Heart left ventricle (tissue), 16 donors: ENCODE measurements at regions not wholly inside any gene's neighbourhood (a gene's known extent, or its start where the extent isn't known, plus 50 kb on each side); places are given as distances from the start of the nearest gene placed in this dataset.
A peak's percentile ranks its signal among the peaks of the same experiment; 100 is the strongest.

Source experiments
- ATAC-seq, 4 donors: fragments of 200-7000 bp; cut with Tn5 transposase; one replicate each; pipeline ENCODE4 v1.9.1; 2020 to 2022; ENCODE audit warnings: moderate library complexity in 4 of 4, mild to moderate bottlenecking in 3 of 4, moderate number of reproducible peaks in 1 of 4
- DNase-seq, 5 donors: peaks; one replicate each; pipeline ENCODE4 v3.0.0-alpha.2; 2020
- H3K27ac ChIP-seq, 12 donors: fragments of 200-600 bp; sonication (generic) in 4 of 12; one replicate each; pipeline versions ENCODE4 v1.5.0 to v1.8.0; 2016 to 2022; ENCODE audit warnings: mild to moderate bottlenecking in 2 of 12
- H3K27me3 ChIP-seq, 9 donors: fragments of 200-600 bp; sonication (generic) in 2 of 9; one replicate each; pipeline versions ENCODE4 v1.5.1 to v1.8.0; 2016 to 2022; ENCODE audit warnings: mild to moderate bottlenecking in 3 of 9
- H3K36me3 ChIP-seq, 9 donors: fragments of 200-600 bp; sonication (generic) in 2 of 9; one replicate each; pipeline versions ENCODE4 v1.5.0 to v1.8.0; 2018 to 2022; ENCODE audit warnings: mild to moderate bottlenecking in 2 of 9
- H3K4me1 ChIP-seq, 12 donors: fragments of 200-600 bp; sonication (generic) in 4 of 12; one replicate each; pipeline versions ENCODE4 v1.5.0 to v1.8.0; 2016 to 2022; ENCODE audit warnings: mild to moderate bottlenecking in 3 of 12
- H3K4me3 ChIP-seq, 12 donors: fragments of 200-600 bp; sonication (generic) in 4 of 12; one replicate each; pipeline versions ENCODE4 v1.5.0 to v1.8.0; 2017 to 2022; ENCODE audit warnings: mild to moderate bottlenecking in 9 of 12, moderate library complexity in 4 of 12
- H3K9me3 ChIP-seq, 12 donors: fragments of 200-600 bp; sonication (generic) in 4 of 12; one replicate each; pipeline versions ENCODE4 v1.5.0 to v1.8.0; 2016 to 2022; ENCODE audit warnings: mild to moderate bottlenecking in 1 of 12
- CTCF ChIP-seq, 12 donors: fragments of 200-600 bp; sonication (generic) in 4 of 12; IDR thresholded peaks; one replicate each; pipeline versions ENCODE4 v1.5.0 to v1.8.0; 2018 to 2022; ENCODE audit warnings: antibody characterized with exemption in 12 of 12, mild to moderate bottlenecking in 5 of 12
- POLR2A ChIP-seq, 2 donors: fragments of 450-650 bp; IDR thresholded peaks; one replicate each; pipeline ENCODE4 v1.6.1; 2017; ENCODE audit warnings: antibody characterized with exemption in 2 of 2, mild to moderate bottlenecking in 2 of 2, moderate library complexity in 2 of 2
- WGBS, 4 donors: extraction: QIAGEN DNeasy Blood & Tissue Kit in 2 of 4; methylation state at CpG; one replicate each; pipeline versions ENCODE4 v1.1.5 to v1.1.7; 2013 to 2018; 5-methylcytosine and 5-hydroxymethylcytosine counted together
- intact Hi-C, 10 donors: fragments of 100-400 bp; cut with DNase I; formaldehyde crosslinking; loops; one replicate each; pipeline versions ENCODE4 v1.11.1 to v1.14.2; 2022
- donor health status: ischemic (EF 13 %, LVEDD 7.1; RV severe dilation, severe dysfunction).
- donor health status: healthy with polysubstance abuse.
- donor health status: DM: no; HTN: yes; CAD: no.
- donor health status: DM: no; HTN: no; CAD: no.
- donor health status: ischemic (EF 25% LVEDD 6.9; RV normal size, moderate dysfunction).
- donor health status: ischemic (EF 25% LVEDD 5.7; RV mildly dilated, moderate dysfunction).
- donor health status: healthy.
- donor health status: DM: yes; HTN: yes; CAD: no.
- donor health status: ischemic (EF 35%, LVEDD 5.7; RV mildly dilated, moderate dysfunction).
- donor health status: nonischemic (EF 11% LVEDD 7.7; RV severe dilation, severe dysfunction).
- donor health status: DM: yes; HTN: yes; CAD: no.
- donor health status: PGD.
- donor health status: ischemic (EF 29% LVEDD 5.4; RV normal size, mild dysfunction).
- donor health status: nonischemic (EF 23%, LVEDD 6.1; RV moderate dilation, normal function).

GRCh38 chr10:85421421-85421820 is 945.2 kb downstream of the GRID1 start:
- 88 to 93% (median 90%) methylated on average over 9 of the region's 9 CpGs for WGBS, 4 donors
- H3K27ac ChIP-seq = no peak overlapping the region
- DNase-seq (no peak), ATAC-seq (no peak)
- H3K9me3 ChIP-seq = no peaks in the 10 kb centered on the region
- intact Hi-C loops = no loop called here
- H3K4me1 ChIP-seq = no peaks in the 10 kb centered on the region
- TF ChIP-seq CTCF (IDR thresholded peaks at IDR 0.05) (no peak), POLR2A (IDR thresholded peaks at IDR 0.05) (no peak)
- H3K4me3 ChIP-seq = no peak overlapping the region
- no peaks in the 10 kb centered on the region for H3K36me3 ChIP-seq
- no peaks in the 10 kb centered on the region for H3K27me3 ChIP-seq

- 77 to 85% (median 83%) methylated on average over 3 of the region's 3 CpGs for WGBS, 4 donors
- TF ChIP-seq CTCF (IDR thresholded peaks at IDR 0.05) (no peak), POLR2A (IDR thresholded peaks at IDR 0.05) (no peak)
- no peaks in the 10 kb centered on the region for H3K4me1 ChIP-seq
- no peak overlapping the region for H3K4me3 ChIP-seq
- H3K36me3 ChIP-seq = no peaks in the 10 kb centered on the region
- no peaks in the 10 kb centered on the region for H3K27me3 ChIP-seq
- H3K27ac ChIP-seq = no peak overlapping the region
- H3K9me3 ChIP-seq = no peaks in the 10 kb centered on the region
- ATAC-seq (no peak), DNase-seq (no peak)
- intact Hi-C loops = no loop called here
Observed at GRCh38 chr10:85429126-85429525, 937.5 kb downstream of the GRID1 start.

- WGBS, 4 donors = 65 to 78% (median 74%) methylated on average over 2 of the region's 2 CpGs
Observed at GRCh38 chr10:85430991-85431390, 935.6 kb downstream of the GRID1 start.

GRCh38 chr10:85433248-85433647 is 933.3 kb downstream of the GRID1 start:
- WGBS, 4 donors = 79 to 96% (median 94%) methylated on average over 7 of the region's 7 CpGs
- TF ChIP-seq CTCF (IDR thresholded peaks at IDR 0.05) (no peak), POLR2A (IDR thresholded peaks at IDR 0.05) (no peak)
- ATAC-seq (no peak), DNase-seq (no peak)
- H3K27ac ChIP-seq = no peak overlapping the region
- no peaks in the 10 kb centered on the region for H3K36me3 ChIP-seq
- no peaks in the 10 kb centered on the region for H3K27me3 ChIP-seq
- no peak overlapping the region for H3K4me3 ChIP-seq
- H3K4me1 ChIP-seq = no peaks in the 10 kb centered on the region
- H3K9me3 ChIP-seq = no peaks in the 10 kb centered on the region
- intact Hi-C loops = no loop called here

More at GRCh38 chr10:85430991-85431390, 935.6 kb downstream of the GRID1 start:
- TF ChIP-seq POLR2A (IDR thresholded peaks at IDR 0.05) (no peak), CTCF (IDR thresholded peaks at IDR 0.05) (no peak)
- ATAC-seq (peak in 2 of 4 donors; percentile 45 to 64), DNase-seq (no peak)
- Histone ChIP-seq H3K27me3 (no peaks in the 10 kb centered on the region), H3K4me3 (no peak overlapping the region), H3K36me3 (no peaks in the 10 kb centered on the region), H3K27ac (no peak overlapping the region), H3K9me3 (no peaks in the 10 kb centered on the region), H3K4me1 (no peaks in the 10 kb centered on the region)
- intact Hi-C loops = no loop called here
